AML-193 (cell line): ENCODE measurements at regions not wholly inside any gene's neighbourhood (a gene's known extent, or its start where the extent isn't known, plus 50 kb on each side); places are given as distances from the start of the nearest gene placed in this dataset.
A peak's percentile ranks its signal among the peaks of the same experiment; 100 is the strongest.

ENCODE experiments used
- DNase-seq, 2 experiments: peaks; one replicate each; lab custom pipeline; 2025; lab: John Stamatoyannopoulos, UW

GRCh38 chr20:21653628-21654027 lies 51.8 kb upstream of the PAX1 start:
- DNase-seq: no peak

GRCh38 chr20:21643417-21643816 lies 62.0 kb upstream of the PAX1 start:
- DNase-seq: no peak

DNA sequence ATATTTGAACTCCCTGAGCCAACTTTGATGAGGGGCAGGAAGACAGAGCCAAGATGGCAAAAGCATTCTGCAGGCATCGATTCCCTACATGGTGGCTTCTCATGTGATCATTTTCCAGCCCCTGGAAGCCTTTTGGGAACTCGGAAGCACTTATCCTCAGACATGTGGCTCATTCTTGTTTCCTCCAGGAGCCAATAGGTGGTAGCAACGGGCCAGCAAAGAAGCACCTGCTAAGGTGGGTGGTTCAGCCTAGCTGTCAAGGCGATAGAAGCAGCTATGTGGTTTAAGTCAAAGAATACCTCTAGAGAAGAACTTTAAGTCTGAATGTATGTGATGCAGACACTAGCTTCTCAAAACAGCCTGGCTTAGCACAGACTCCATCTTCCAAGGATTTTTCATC lies 64.9 kb upstream of the PAX1 start:
- DNase-seq: no peak

GRCh38 chr20:21633829-21634228 lies 71.6 kb upstream of the PAX1 start:
- no peak for DNase-seq

- DNase-seq: no peak
Observed at GRCh38 chr20:21632735-21633053, 72.8 kb upstream of the PAX1 start.

DNA sequence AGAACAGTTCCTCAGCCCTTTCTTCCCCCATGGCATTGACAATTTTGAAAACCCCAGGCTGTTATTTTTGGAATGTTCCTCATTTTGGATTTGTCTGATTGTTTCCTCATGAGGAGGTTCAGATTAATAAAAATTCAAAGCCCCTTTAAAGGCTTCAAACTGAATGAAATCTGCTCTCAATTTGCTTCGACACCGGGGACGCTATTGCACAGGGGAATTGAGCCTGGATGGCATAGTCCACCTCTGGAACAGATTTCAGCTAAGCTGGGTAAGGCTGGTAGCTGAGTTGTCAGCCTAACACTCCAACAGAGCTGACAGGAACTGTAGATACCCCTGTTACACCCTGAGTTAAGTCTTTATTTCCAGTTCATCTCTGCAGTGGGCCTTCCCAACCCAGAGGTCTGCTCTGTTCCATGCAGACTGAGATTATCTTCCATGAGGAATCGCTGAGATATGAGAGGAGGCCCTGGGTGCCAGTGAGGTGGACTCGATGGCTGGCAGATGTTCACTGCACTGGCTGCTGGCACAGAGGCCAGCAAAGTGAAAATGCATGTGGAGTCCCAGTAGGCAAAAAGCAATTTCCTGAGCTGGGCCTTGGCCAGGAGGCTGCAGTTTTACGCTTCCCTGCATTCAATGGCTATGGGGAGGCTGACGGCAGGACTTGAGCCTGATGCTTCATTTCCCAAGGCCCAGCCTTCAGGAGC lies 73.3 kb upstream of the PAX1 start:
- DNase-seq: no peak

- DNase-seq: no peak
Observed at GRCh38 chr20:21628800-21629199, 76.7 kb upstream of the PAX1 start.

DNA sequence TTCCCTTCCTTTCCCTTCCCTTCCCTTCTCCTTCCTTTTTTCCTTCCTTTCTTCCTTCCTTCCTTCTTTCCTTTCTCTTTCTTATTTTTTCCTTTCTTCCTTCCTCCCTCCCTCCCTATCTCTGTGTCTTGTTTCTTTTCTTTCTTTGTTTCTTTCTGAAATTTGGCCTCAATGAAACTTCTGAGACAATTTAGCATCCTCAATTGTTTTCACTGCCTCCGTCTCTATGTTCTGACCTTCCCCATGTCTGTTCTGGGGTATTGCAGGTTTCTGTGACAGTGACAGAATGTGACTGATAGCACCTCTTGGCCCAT lies 81.7 kb upstream of the PAX1 start:
- DNase-seq: no peak

GRCh38 chr20:21623074-21623780 lies 82.2 kb upstream of the PAX1 start:
- peak; percentile 16 to 23 for DNase-seq

DNA sequence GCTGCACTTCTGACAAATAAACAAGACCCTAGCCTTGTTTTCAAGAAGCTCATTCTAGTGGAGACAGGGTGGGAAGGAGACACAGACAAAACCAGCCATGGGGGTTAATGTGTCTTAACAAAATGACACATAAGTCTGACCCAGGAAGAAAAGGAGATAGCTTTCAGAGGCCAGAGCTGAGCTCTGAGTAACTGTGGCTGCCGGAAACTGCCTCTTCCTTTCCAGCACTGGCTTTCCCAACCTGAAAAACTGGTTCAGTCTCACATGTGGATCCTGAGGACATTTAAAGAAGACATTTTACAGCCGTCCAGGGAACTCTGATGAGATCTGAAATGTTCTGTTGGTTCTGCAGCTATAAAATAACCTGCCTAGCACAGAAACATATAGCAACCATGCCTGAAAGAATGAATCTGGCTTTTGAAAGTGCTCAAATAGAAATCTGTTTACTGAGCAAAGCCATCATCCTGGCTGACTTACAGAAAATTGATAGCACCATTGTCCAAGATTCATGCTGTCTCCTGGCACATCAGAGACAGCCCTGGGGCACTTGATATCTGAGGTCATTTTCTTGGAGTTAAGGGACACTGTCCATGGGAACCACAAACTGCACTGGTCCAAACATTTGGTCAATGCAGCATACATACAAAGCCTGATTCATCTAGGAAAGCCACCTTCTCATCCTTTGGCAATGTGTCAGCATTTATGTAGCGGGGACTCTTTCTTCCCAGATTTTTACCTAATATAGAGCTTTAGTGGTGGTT lies 83.2 kb upstream of the PAX1 start:
- no peak for DNase-seq

DNA sequence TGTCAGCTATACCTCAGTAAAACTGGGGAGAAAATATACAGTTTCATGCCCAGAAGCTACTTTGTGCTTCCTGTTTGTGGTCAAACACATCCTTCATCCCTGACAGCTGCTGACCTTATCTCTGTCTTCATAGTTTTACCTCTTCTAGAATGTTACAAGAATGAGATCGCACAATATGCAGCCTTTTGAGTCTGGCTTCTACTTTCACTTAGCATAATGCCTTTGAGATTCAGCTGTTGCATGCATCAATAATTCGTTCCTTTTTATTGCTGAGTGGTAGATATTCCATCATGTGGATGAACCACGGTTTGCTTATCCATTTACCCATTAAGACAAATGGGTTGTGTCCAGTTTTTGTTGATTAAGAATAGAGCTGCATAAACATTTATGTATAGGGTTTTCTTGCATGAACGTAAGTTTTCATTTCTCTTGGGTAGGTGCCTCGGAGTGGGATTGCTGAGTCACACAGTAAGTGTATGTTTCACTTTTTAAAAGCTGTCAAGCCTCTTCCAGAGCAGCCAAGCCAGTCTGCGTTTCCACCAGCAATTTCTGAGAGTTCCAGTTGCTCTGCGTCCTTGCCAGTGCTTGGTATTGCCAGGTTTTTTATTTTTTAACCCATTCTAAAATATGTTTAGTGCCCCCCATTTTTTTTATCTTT lies 86.6 kb upstream of the PAX1 start:
- no peak for DNase-seq

GRCh38 chr20:21615617-21616080 lies 89.8 kb upstream of the PAX1 start:
- peak; percentile 11 to 14 for DNase-seq

DNA sequence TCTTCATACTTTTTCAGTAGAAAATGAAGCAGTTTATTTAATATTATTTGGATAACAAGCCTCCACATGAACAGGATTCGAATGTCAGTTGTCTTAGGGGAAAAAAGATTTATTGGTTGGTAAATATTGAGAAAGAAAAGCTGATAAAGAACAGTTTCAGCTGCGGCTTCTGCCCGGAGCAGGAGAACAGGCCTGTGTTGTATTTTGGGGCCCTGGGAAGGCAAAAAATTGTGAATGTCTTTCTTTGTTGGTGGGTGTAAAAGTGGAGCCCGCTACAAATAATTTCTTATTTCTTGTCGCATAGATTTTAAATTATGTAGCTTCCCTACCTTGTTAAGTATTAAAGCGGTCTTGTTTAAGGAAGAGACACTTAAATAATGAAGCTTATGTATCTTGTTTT lies 90.5 kb upstream of the PAX1 start:
- DNase-seq: no peak

- DNase-seq: no peak
Observed at GRCh38 chr20:21613512-21613911, 92.0 kb upstream of the PAX1 start.

DNA sequence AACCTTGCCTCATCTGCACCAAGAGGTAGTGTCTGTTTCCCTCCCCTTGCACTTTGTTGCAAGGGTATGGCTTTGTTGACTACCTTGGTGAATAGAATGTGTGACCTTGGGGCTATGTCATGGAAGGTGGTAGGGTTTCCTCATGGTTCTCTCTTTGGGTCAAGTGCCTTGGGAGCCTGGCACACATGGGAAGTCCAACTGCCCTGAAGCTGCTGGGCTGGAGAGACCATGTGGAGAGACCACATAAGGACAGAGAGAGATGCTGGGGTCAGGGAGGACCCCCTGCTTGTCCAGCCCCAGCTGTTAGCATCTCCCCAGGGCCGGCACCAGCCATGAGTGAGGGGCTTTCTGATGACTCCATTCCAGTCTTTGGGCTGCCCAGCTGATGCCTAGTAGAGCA lies 95.5 kb upstream of the PAX1 start:
- no peak for DNase-seq

DNA sequence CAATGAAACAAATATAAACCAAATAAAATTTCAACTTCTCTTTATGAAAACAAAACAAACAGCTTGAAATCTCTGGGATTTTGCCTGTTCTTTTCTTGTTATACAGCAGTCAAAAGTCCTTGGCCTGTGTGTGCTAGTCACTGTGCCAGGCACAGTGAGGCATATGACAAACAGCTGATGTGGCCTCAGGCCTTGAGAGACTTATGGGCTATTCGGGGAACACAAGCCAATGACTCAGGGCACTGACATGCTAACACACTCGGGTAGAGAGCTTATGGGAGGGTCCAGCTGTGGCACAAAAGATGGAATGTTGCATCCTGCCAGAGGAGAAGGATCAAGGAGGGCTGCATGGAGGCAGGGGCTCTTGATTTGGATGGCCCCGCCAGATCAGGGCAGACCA lies 95.4 kb upstream of the NKX2-2 start:
- no peak for DNase-seq

DNA sequence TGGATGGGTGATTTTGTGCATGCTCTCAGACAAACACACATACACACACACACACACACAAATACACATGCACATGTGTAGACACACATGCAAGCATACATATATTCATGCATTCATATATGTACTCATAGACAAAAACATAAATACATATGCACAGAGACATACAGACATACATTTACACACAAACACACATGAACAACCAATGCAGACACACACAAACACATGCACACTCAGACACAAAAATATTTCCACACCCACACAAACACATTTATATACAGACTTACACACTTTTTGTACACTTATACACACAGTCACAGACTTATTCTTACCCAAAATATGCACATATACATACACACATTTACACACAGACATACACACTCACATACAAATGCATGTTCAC lies 94.9 kb upstream of the NKX2-2 start:
- DNase-seq: no peak

DNA sequence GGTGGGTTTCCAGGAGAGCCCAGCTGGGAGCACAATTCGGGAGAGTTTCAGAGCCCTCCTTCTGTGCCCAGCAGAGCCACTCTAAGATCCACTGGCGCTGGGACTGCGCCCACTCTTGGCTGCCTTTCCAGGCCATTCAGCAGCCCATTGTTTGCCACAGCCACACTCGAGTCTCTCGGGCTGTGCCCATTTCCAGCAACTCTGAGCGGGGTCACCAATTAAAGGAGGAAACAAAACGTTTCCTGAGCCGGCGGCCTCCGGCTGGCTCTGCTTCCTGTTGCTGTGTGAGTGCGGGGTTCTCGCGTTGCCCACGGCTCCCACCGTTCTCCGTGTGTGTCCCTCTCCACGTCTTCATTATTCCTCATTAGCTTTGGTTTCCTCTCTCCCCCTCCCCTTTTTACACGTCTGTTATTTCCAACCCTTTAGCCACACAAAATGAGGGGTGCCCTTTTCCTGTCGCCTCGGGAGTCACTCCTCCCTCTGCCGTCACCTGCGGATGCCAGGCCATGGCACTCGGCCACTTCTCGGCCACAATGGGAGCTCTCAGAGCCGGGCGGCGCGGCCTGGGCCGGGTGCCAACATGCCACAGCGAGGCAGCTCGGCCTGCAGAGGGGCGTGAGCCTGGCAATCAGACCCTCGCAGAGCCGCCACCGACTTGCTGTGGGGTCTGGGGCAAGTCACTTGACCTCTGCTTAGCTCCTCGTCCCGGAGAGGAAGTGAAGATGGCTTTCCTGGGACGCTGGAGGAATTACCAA lies 94.3 kb upstream of the NKX2-2 start:
- no peak for DNase-seq

GRCh38 chr20:21601799-21602198 lies 87.9 kb upstream of the NKX2-2 start:
- no peak for DNase-seq

DNA sequence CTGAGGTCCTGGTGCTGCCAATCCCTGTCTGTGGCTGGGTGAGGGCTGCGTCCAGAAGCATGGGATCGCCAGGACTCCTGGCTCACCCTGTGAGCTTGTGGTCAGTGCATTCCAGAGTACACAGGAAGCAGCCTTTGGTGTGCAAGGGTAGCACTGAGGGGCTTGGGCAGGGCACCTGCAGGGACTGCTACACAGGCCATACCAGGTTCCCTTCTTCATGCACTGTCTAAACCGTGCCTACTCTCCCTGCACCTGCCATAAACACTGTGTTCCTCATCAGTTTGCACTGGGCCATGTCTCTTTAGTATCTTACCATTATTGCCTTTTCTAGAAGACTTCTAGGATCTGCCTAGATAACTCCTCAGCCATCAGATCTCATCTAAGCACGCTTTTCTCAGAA lies 72.8 kb upstream of the NKX2-2 start:
- no peak for DNase-seq

- no peak for DNase-seq
Observed at GRCh38 chr20:21583486-21584168, 69.8 kb upstream of the NKX2-2 start.

DNA sequence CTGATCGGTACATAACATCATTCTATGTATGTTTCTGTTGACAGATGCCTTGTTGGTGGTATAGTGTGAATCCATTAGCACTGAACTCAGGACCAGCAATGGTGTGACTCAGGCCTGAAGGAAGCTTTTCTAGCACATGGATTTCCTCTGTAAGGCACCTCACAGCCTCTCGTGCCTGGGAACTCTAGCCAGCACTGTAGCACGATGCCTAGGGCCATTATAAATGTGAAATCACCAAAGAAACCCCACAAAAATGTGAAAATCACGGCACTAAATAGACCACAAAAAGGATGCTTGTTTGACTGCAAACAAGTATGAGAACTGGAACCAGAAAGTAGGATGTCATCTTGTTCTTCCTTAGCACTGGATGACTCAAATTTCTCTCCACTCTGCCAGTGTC lies 63.7 kb upstream of the NKX2-2 start:
- DNase-seq: no peak
